HEK293 (cell line): ENCODE measurements at regions not wholly inside any gene's neighbourhood (a gene's known extent, or its start where the extent isn't known, plus 50 kb on each side); places are given as distances from the start of the nearest gene placed in this dataset.

Experiments used
- HIC1 ChIP-seq: fragments of 450-650 bp; formaldehyde crosslinking; IDR thresholded peaks from 2 replicates; pipeline ENCODE4 v1.5.1; 2016; ENCODE audit warnings: missing biosample characterization, missing genetic modification characterization
- PBX3 ChIP-seq: sonication (generic); formaldehyde crosslinking; IDR thresholded peaks from 2 replicates; pipeline ENCODE4 v1.8.1; 2022; ENCODE audit warnings: mild to moderate bottlenecking, moderate library complexity, missing genetic modification reagents
- REST ChIP-seq: fragments of 450-650 bp; formaldehyde crosslinking; IDR thresholded peaks from 2 replicates; pipeline ENCODE4 v1.5.1; 2016; ENCODE audit warnings: missing biosample characterization, missing genetic modification characterization
- ZBTB7A ChIP-seq: fragments of 450-650 bp; formaldehyde crosslinking; IDR thresholded peaks from 2 replicates; pipeline ENCODE4 v1.5.1; 2016; ENCODE audit warnings: low read depth, missing biosample characterization, missing genetic modification characterization
- ZNF175 ChIP-seq: fragments of 450-650 bp; formaldehyde crosslinking; IDR thresholded peaks from 2 replicates; pipeline ENCODE4 v1.5.1; 2016; ENCODE audit warnings: missing biosample characterization, missing genetic modification characterization
- ZNF211 ChIP-seq: fragments of 450-650 bp; formaldehyde crosslinking; IDR thresholded peaks from 2 replicates; pipeline ENCODE4 v1.5.1; 2016; ENCODE audit warnings: low read depth, missing biosample characterization, missing genetic modification characterization
- ZNF280C ChIP-seq: fragments of 450-650 bp; formaldehyde crosslinking; IDR thresholded peaks from 2 replicates; pipeline ENCODE4 v1.5.1; 2016; ENCODE audit warnings: missing biosample characterization, missing genetic modification characterization
- ZNF416 ChIP-seq: fragments of 450-650 bp; formaldehyde crosslinking; IDR thresholded peaks from 2 replicates; pipeline ENCODE4 v1.5.1; 2016; ENCODE audit warnings: missing biosample characterization, missing genetic modification characterization
- ZNF433 ChIP-seq: fragments of 450-650 bp; formaldehyde crosslinking; IDR thresholded peaks from 2 replicates; pipeline ENCODE4 v1.5.1; 2016; ENCODE audit warnings: missing biosample characterization, missing genetic modification characterization, low read depth
- ZNF530 ChIP-seq: fragments of 450-650 bp; formaldehyde crosslinking; IDR thresholded peaks from 2 replicates; pipeline ENCODE4 v1.5.1; 2016; ENCODE audit warnings: low read depth, missing biosample characterization, missing genetic modification characterization
- ZNF558 ChIP-seq: fragments of 450-650 bp; formaldehyde crosslinking; IDR thresholded peaks from 2 replicates; pipeline ENCODE4 v1.5.1; 2016; ENCODE audit warnings: missing biosample characterization, missing genetic modification characterization
- ZNF707 ChIP-seq: fragments of 450-650 bp; formaldehyde crosslinking; IDR thresholded peaks from 2 replicates; pipeline ENCODE4 v1.5.1; 2016; ENCODE audit warnings: missing biosample characterization, missing genetic modification characterization
- TF ChIP-seq, protein P1 (sequence below): fragments of 450-650 bp; formaldehyde crosslinking; conservative IDR thresholded peaks from 2 replicates; pipeline ENCODE4 v1.5.1; 2016; ENCODE audit warnings: low read depth, missing biosample characterization, missing genetic modification characterization
- TF ChIP-seq, protein P2 (sequence below): fragments of 450-650 bp; formaldehyde crosslinking; IDR thresholded peaks from 2 replicates; pipeline ENCODE4 v1.5.1; 2016; ENCODE audit warnings: missing biosample characterization, missing genetic modification characterization

- TF ChIP-seq HIC1 (no peak), ZNF530 (tag by site-specific recombination) (no peak), ZNF558 (tag by site-specific recombination) (no peak), ZBTB7A (tag by site-specific recombination) (no peak), ZNF707 (tag by site-specific recombination) (no peak), ZNF175 (tag by site-specific recombination) (no peak), ZNF433 (tag by site-specific recombination) (no peak), ZNF211 (tag by site-specific recombination) (no peak), REST (no peak), ZNF416 (tag by site-specific recombination) (no peak), ZNF280C (tag by site-specific recombination) (no peak), PBX3 (no peak)
- TF ChIP-seq, protein P1, sequence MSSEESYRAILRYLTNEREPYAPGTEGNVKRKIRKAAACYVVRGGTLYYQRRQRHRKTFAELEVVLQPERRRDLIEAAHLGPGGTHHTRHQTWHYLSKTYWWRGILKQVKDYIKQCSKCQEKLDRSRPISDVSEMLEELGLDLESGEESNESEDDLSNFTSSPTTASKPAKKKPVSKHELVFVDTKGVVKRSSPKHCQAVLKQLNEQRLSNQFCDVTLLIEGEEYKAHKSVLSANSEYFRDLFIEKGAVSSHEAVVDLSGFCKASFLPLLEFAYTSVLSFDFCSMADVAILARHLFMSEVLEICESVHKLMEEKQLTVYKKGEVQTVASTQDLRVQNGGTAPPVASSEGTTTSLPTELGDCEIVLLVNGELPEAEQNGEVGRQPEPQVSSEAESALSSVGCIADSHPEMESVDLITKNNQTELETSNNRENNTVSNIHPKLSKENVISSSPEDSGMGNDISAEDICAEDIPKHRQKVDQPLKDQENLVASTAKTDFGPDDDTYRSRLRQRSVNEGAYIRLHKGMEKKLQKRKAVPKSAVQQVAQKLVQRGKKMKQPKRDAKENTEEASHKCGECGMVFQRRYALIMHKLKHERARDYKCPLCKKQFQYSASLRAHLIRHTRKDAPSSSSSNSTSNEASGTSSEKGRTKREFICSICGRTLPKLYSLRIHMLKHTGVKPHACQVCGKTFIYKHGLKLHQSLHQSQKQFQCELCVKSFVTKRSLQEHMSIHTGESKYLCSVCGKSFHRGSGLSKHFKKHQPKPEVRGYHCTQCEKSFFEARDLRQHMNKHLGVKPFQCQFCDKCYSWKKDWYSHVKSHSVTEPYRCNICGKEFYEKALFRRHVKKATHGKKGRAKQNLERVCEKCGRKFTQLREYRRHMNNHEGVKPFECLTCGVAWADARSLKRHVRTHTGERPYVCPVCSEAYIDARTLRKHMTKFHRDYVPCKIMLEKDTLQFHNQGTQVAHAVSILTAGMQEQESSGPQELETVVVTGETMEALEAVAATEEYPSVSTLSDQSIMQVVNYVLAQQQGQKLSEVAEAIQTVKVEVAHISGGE (tag by site-specific recombination), result no peak
- TF ChIP-seq, protein P2, sequence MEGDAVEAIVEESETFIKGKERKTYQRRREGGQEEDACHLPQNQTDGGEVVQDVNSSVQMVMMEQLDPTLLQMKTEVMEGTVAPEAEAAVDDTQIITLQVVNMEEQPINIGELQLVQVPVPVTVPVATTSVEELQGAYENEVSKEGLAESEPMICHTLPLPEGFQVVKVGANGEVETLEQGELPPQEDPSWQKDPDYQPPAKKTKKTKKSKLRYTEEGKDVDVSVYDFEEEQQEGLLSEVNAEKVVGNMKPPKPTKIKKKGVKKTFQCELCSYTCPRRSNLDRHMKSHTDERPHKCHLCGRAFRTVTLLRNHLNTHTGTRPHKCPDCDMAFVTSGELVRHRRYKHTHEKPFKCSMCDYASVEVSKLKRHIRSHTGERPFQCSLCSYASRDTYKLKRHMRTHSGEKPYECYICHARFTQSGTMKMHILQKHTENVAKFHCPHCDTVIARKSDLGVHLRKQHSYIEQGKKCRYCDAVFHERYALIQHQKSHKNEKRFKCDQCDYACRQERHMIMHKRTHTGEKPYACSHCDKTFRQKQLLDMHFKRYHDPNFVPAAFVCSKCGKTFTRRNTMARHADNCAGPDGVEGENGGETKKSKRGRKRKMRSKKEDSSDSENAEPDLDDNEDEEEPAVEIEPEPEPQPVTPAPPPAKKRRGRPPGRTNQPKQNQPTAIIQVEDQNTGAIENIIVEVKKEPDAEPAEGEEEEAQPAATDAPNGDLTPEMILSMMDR (tag by site-specific recombination), result no peak
Measured at GRCh38 chr12:89946518-89947135, 238.0 kb upstream of the ATP2B1 start.
